Stimulated activated effector memory CD8-positive, alpha-beta T cell treated with anti-CD3 and anti-CD28 coated beads, Interleukin-12 subunit alpha, Interleukin-12 subunit beta, amount 100 ng/mL, for 72 hours (primary cell): ENCODE measurements at regions not wholly inside any gene's neighbourhood (a gene's known extent, or its start where the extent isn't known, plus 50 kb on each side); places are given as distances from the start of the nearest gene placed in this dataset.

Source experiments
- ATAC-seq: fragments of 150-1000 bp; cut with Tn5 transposase; 2 replicates; pipeline ENCODE4 v1.10.0; 2021
- DNase-seq, 2 donors: peaks; one replicate each; pipeline ENCODE4 v3.0.0; 2021 to 2022; ENCODE audit warnings: low spot score in 2 of 2
- H3K27ac Mint-ChIP-seq: one replicate; pipeline ENCODE4 v1.8.0; 2022; ENCODE audit warnings: mild to moderate bottlenecking, mixed read lengths
- H3K36me3 Mint-ChIP-seq: one replicate; pipeline ENCODE4 v1.8.0; 2022; ENCODE audit warnings: mild to moderate bottlenecking, mixed read lengths
- H3K4me1 Mint-ChIP-seq: one replicate; pipeline ENCODE4 v1.8.0; 2022; ENCODE audit warnings: mixed read lengths
- H3K4me3 Mint-ChIP-seq: one replicate; pipeline ENCODE4 v1.8.0; 2022; ENCODE audit warnings: mild to moderate bottlenecking, mixed read lengths
- H3K9me3 Mint-ChIP-seq: one replicate; pipeline ENCODE4 v1.8.0; 2022; ENCODE audit warnings: mixed read lengths

- H3K4me3 Mint-ChIP-seq, result no peak overlapping the region
- H3K4me1 Mint-ChIP-seq, result peaks cover 6% of the 10 kb centered on the region
- no peaks in the 10 kb centered on the region for H3K36me3 Mint-ChIP-seq
- DNase-seq (no peak), ATAC-seq (no peak)
- no peak overlapping the region for H3K27ac Mint-ChIP-seq
- no peaks in the 10 kb centered on the region for H3K9me3 Mint-ChIP-seq
Measured at GRCh38 chr12:93113317-93114006, 184.4 kb upstream of the EEA1 start.

GRCh38 chr12:93115198-93115601, 186.1 kb upstream of the EEA1 start:
- Mint-ChIP-seq H3K36me3 (no peaks in the 10 kb centered on the region), H3K9me3 (no peaks in the 10 kb centered on the region), H3K4me3 (no peak overlapping the region), H3K27ac (no peak overlapping the region), H3K4me1 (no peaks in the 10 kb centered on the region)
- ATAC-seq (no peak), DNase-seq (no peak)

- no peak overlapping the region for H3K27ac Mint-ChIP-seq
- no peaks in the 10 kb centered on the region for H3K4me1 Mint-ChIP-seq
- no peak overlapping the region for H3K4me3 Mint-ChIP-seq
- ATAC-seq, result no peak
- no peaks in the 10 kb centered on the region for H3K36me3 Mint-ChIP-seq
- no peaks in the 10 kb centered on the region for H3K9me3 Mint-ChIP-seq
- DNase-seq, result no peak
Measured at GRCh38 chr12:93115646-93116045, 186.6 kb upstream of the EEA1 start.

- H3K36me3 Mint-ChIP-seq, result no peaks in the 10 kb centered on the region
- no peak overlapping the region for H3K27ac Mint-ChIP-seq
- H3K9me3 Mint-ChIP-seq, result no peaks in the 10 kb centered on the region
- ATAC-seq, result no peak
- no peak for DNase-seq
- H3K4me3 Mint-ChIP-seq, result no peak overlapping the region
- H3K4me1 Mint-ChIP-seq, result no peaks in the 10 kb centered on the region
Measured at GRCh38 chr12:93116632-93117031, 187.5 kb upstream of the EEA1 start.

- H3K4me3 Mint-ChIP-seq, result no peak overlapping the region
- no peak for ATAC-seq
- DNase-seq, result no peak
- no peaks in the 10 kb centered on the region for H3K9me3 Mint-ChIP-seq
- no peaks in the 10 kb centered on the region for H3K4me1 Mint-ChIP-seq
- H3K36me3 Mint-ChIP-seq, result no peaks in the 10 kb centered on the region
- no peak overlapping the region for H3K27ac Mint-ChIP-seq
Measured at GRCh38 chr12:93121729-93122488, 192.8 kb upstream of the EEA1 start.

- no peak overlapping the region for H3K4me3 Mint-ChIP-seq
Measured at GRCh38 chr12:93122569-93123091, 193.5 kb upstream of the EEA1 start.

GRCh38 chr12:93125126-93125525, 196.0 kb upstream of the EEA1 start:
- no peak for ATAC-seq

More at GRCh38 chr12:93122569-93123091, 193.5 kb upstream of the EEA1 start:
- no peaks in the 10 kb centered on the region for H3K4me1 Mint-ChIP-seq
- ATAC-seq (no peak), DNase-seq (no peak)
- no peaks in the 10 kb centered on the region for H3K9me3 Mint-ChIP-seq
- H3K27ac Mint-ChIP-seq, result no peak overlapping the region
- no peaks in the 10 kb centered on the region for H3K36me3 Mint-ChIP-seq

GRCh38 chr12:93126069-93126474, 197.0 kb upstream of the EEA1 start:
- no peaks in the 10 kb centered on the region for H3K4me1 Mint-ChIP-seq
- DNase-seq (no peak), ATAC-seq (no peak)
- H3K36me3 Mint-ChIP-seq, result no peaks in the 10 kb centered on the region
- H3K27ac Mint-ChIP-seq, result no peak overlapping the region
- no peaks in the 10 kb centered on the region for H3K9me3 Mint-ChIP-seq
- H3K4me3 Mint-ChIP-seq, result no peak overlapping the region

More at GRCh38 chr12:93125126-93125525, 196.0 kb upstream of the EEA1 start:
- no peak overlapping the region for H3K4me3 Mint-ChIP-seq
- no peaks in the 10 kb centered on the region for H3K4me1 Mint-ChIP-seq
- no peak for DNase-seq
- H3K27ac Mint-ChIP-seq, result no peak overlapping the region
- H3K36me3 Mint-ChIP-seq, result no peaks in the 10 kb centered on the region
- H3K9me3 Mint-ChIP-seq, result no peaks in the 10 kb centered on the region

- no peaks in the 10 kb centered on the region for H3K36me3 Mint-ChIP-seq
- no peak overlapping the region for H3K27ac Mint-ChIP-seq
- H3K9me3 Mint-ChIP-seq, result no peaks in the 10 kb centered on the region
- H3K4me3 Mint-ChIP-seq, result no peak overlapping the region
- ATAC-seq (no peak), DNase-seq (no peak)
- no peaks in the 10 kb centered on the region for H3K4me1 Mint-ChIP-seq
Measured at GRCh38 chr12:93127107-93127560, 198.0 kb upstream of the EEA1 start.

GRCh38 chr12:93127582-93128331, 198.7 kb upstream of the EEA1 start:
- Mint-ChIP-seq H3K27ac (no peak overlapping the region), H3K36me3 (no peaks in the 10 kb centered on the region), H3K4me3 (no peak overlapping the region), H3K9me3 (no peaks in the 10 kb centered on the region), H3K4me1 (no peaks in the 10 kb centered on the region)
- DNase-seq, result no peak
- peak; percentile 36 for ATAC-seq

GRCh38 chr12:93128332-93128707, 199.2 kb upstream of the EEA1 start:
- no peak overlapping the region for H3K27ac Mint-ChIP-seq
- no peaks in the 10 kb centered on the region for H3K4me1 Mint-ChIP-seq
- H3K4me3 Mint-ChIP-seq, result no peak overlapping the region
- no peaks in the 10 kb centered on the region for H3K9me3 Mint-ChIP-seq
- no peak for ATAC-seq
- DNase-seq, result no peak
- H3K36me3 Mint-ChIP-seq, result no peaks in the 10 kb centered on the region

GRCh38 chr12:93130366-93131054, 201.4 kb upstream of the EEA1 start:
- Mint-ChIP-seq H3K36me3 (no peaks in the 10 kb centered on the region), H3K27ac (no peak overlapping the region), H3K4me1 (peaks cover 8% of the 10 kb centered on the region), H3K4me3 (no peak overlapping the region), H3K9me3 (no peaks in the 10 kb centered on the region)
- ATAC-seq, result no peak
- DNase-seq, result no peak

GRCh38 chr12:93133361-93133760, 204.3 kb upstream of the EEA1 start:
- Mint-ChIP-seq H3K9me3 (no peaks in the 10 kb centered on the region), H3K4me3 (no peak overlapping the region), H3K27ac (no peak overlapping the region), H3K36me3 (no peaks in the 10 kb centered on the region), H3K4me1 (peaks cover 9% of the 10 kb centered on the region)
- DNase-seq (no peak), ATAC-seq (no peak)

- ATAC-seq (no peak), DNase-seq (no peak)
- no peak overlapping the region for H3K27ac Mint-ChIP-seq
Measured at GRCh38 chr12:93134175-93134890, 205.2 kb upstream of the EEA1 start.

More at GRCh38 chr12:93134175-93134890, 205.2 kb upstream of the EEA1 start:
- Mint-ChIP-seq H3K36me3 (no peaks in the 10 kb centered on the region), H3K4me1 (peaks cover 9% of the 10 kb centered on the region), H3K9me3 (no peaks in the 10 kb centered on the region), H3K4me3 (no peak overlapping the region)
